HG02610 (cell line): ENCODE measurements at regions not wholly inside any gene's neighbourhood (a gene's known extent, or its start where the extent isn't known, plus 50 kb on each side); places are given as distances from the start of the nearest gene placed in this dataset.

ENCODE experiments used
- ATAC-seq: cut with Tn5 transposase; IDR thresholded peaks from one replicate; pipeline ENCODE4 v1.9.1; 2021; ENCODE audit warnings: mild to moderate bottlenecking, moderate library complexity; ENCODE audit not compliant: unreplicated experiment

DNA sequence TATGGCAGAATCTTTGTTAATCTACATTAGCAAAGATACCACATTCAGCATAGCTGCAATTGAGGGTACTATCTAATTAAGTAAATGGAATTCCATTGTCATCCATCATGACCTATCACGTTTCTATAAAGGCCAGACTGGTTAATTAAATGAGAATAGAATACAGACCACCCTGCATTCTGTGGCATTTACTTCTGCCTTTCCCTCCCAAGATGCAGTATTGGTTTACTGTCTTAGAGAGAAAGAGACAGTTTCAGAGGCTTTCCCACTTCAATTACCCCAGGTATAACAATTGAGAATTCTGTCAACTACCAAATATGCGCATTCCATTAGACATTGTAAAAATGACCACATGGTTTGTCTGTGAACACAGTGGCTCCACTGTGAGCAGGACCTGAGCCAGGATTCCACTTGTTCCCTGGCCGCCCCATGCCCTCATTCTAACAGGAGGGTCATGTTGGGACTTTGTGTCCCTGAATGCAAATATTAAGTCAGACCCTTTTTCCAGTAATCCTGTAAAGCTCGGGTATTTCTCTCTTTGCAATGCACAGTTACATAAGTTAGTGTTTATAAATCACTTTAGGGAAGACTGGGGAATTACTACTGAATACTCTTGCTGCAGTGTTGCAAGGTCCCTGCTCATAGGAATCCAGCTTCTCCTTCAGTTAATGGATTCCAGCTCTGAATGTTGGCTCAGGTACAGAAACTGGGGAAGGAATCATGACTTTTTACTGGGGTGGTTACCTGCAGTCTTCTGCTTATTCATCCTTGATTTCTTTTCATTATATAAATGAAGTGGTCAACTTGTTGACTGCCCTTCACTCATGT lies 261.0 kb downstream of the PDGFC start:
- no peak for ATAC-seq

DNA sequence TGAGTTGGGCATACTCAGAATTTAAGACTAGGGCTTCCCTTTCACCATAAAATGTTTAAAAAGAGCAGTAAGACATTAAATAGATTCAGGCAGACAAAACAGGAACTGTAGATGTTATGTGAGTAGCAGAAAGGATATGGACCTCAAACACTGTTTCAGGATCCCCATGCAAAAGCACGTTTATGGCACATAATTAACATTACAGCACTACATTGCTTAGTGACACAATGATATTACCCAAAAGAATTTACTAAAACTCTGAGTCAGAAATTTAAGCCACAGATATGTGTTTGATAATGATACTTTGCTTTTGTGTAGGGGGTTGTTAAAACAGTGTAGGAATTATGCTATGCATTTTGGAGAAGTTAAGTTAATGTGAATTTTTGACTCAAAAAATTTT lies 266.3 kb downstream of the PDGFC start:
- no peak for ATAC-seq

DNA sequence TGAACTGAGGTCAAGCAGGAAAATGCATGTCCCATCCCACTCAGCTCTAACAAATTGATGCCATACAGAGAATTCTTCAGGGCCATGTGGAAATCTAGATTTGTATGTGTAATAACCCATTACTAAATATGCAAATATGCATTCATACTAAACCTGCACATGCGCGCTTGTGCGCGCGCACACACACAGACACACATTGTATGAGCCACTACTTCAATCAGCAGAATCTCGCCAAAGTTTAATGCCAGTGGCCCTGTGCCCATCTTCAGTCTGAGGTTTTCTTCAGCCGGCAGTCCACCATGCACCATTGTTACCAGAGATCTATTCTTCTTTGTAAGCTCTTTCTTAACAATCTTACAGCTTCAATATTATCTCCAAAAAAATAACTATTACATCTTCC lies 276.4 kb downstream of the PDGFC start:
- ATAC-seq = no peak

DNA sequence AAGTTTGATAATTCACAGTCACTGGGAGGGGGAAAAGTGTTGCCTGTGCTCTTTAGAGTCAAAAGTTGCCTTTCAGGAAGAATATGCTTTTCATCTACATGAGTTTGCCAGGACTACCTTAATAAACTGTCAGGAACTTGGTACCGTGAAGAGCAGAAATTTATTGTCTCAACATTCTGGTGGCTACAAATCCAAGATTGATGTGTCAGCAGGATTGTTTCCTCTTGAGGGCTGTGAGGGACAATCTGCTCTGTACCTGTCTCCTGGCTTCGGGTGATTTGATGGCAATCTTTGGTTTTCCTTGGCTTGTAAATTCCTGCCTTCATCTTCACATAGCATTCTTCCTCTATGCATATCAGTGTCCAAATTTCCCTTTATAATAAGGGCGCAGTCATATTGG lies 277.2 kb downstream of the PDGFC start:
- ATAC-seq = no peak

DNA sequence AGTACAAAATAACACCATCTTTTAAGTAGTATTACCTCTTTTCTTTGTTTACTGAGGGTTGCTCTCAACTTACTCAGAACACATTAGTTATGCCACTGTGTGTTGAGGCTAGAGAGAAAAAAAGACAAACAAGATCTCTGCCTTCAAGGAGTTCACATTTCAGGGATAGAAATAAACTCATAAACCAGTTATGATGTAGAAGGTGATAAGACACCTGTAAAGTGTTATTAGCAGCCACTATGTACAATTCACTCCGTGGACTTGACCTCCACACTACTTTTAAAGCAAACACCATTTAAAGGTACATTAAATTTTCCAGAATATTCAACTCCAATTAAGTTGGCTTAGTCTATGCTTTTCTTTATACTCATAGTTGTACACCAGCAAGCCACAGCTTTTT lies 278.0 kb downstream of the PDGFC start:
- ATAC-seq = no peak

DNA sequence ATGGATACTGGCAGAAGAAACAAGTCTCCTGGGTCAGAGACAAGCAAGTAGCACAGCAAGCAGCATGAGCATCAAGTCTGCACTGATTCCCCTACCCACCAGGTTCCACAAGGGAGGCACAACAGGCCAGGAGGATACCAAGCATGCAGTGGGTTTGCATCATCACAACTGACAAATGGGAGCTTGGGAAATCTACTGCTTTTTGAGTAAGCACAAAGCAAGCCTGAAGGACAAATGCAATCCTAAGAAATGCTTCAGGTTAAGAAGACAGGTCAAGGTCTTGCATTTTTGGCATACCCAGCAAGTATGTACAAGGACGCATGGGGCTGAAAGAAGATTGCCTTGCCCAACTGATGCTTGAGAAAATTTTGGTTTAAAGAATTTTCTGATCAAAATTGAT lies 279.6 kb downstream of the PDGFC start:
- ATAC-seq = no peak

DNA sequence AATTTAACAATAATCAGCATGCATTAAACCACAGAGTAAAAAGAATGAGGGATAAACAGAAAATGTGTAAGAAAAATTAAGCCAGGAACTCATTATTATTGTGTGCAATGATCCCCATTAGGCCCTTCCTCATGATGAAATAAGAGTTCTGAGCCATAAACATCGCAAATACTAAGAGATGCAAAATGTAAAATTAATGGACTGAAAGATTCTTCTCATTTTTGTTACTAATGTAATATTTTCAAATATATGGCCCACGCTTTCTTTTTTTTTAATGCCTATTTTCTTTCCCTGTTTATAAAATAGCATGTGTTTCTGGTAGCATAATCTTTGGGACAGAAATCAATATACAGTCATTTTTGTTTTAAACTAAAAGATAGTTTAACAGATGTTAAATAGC lies 281.0 kb downstream of the PDGFC start:
- no peak for ATAC-seq

DNA sequence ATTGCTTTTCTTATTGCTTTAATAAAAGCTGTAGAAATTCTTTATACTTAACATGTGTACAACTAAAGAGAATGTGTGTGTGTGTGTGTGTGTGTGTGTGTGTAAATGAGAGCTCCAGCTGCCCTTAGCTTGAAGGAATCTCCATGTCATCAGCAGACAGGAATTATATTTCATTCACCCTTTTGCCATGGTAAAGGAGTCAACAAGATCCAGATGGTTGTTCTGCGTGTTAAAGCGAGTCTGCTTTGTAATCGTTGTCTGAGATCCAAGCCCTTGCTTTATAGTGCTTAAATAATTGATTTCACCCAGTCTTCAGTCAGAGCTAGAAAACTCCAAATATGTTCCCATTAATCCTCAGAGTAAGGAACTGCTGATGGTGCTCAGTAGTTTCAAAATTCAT lies 285.5 kb downstream of the PDGFC start:
- no peak for ATAC-seq

DNA sequence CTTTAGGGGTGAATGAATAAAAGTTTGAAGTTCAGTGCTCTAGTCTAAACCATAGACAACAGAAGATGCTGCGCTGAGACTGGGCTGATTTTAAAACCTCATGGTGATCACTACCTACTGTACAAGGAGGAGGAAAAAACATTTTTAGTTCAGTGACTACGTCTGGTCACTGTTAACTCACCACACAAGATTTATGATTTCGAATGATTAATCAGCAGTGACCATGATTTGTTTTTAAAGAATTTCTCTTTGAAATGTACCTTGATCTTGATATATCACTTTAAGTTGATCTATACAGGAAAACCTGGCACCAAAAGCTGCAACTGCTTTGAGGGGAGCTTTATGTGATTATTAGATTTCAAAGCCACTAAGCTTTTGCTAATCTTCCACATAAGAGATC lies 286.3 kb downstream of the PDGFC start:
- no peak for ATAC-seq

DNA sequence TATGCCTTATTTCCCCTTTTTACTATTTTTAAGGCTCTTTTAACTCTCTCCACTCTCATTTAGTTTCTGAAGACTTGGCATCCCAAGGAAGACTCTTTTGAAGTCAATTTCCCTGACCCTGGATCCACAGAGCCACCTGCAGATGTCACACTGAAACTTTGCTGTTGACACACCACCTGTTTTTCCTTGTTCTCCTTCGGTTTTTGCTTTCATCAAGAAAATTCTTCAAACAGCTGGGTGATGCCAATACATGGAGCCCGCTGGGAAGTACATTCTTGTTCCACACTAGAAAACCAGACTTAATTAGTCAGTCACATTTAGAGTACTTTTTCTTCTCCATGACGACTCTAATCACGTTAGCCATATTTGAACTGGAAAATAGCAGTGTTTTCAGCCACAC lies 293.9 kb downstream of the PDGFC start:
- no peak for ATAC-seq

DNA sequence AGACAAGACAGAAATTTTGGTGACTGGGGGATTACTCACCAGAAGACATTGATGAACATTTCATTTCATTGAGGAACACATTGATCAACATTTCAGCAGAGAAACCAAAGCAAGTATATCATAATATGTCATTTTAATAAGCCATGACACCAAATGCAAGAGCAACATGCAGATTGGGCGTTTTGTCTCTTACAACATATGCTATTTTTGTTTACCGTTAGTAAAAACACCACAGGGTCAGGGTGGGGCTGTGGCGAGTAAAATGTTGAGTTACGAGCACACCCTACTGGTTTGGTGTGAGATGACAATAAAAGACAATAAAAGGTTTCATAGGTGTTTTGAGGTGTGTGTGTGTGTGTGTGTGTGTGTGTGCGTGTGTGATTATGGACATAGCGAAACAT lies 294.5 kb downstream of the PDGFC start:
- ATAC-seq = peak; percentile 80

DNA sequence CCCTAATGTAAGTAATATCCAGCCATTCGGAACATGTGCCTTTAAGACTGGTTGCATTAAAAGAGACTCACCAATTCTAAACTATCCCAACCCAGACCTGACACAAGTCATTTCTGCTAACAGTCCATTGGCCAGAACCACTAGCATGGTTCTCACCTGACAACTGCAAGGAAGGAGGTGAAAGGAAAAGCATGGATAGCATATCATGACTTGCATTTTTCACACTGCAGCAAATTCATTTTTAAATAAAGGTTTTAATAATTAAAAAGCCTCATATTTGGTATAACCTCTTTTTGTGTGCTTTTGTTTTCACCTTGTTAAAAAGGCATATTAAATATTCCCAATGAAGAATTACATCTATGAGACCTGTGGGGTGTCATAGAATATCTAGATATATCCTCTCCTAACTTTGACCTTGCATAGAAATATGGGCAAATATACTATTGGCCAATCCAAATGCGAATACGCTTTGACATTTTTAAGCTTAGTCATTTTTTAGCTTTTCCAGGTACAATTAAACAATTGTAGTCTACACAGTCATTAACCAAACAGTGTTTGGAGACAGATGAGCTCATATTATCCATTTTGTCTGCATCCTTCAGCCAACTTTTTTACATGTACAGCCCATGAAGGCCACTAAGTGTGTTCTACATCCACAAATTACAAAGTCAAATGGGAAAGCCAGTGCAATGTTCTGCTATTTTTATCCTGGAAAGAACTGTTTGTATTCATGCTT lies 295.3 kb downstream of the PDGFC start:
- no peak for ATAC-seq

DNA sequence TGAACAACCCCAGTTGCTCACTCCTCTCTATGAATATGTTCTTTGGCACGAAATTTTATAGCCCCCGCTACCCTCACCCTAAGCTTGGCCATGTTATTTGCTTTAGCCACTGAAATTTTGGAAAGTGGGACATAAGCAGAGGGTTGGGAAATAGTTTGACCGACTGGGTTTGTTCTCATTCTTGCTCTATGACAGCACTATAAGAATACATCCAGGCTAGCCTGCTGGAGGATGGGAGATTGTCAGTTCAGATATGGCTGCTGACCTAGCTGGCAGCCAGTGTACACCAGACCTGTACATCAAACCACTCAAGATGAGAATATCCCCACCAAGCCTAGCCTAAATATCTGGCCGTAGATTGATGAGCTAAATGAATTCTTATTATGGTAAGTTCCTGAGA lies 298.1 kb downstream of the PDGFC start:
- ATAC-seq = no peak

DNA sequence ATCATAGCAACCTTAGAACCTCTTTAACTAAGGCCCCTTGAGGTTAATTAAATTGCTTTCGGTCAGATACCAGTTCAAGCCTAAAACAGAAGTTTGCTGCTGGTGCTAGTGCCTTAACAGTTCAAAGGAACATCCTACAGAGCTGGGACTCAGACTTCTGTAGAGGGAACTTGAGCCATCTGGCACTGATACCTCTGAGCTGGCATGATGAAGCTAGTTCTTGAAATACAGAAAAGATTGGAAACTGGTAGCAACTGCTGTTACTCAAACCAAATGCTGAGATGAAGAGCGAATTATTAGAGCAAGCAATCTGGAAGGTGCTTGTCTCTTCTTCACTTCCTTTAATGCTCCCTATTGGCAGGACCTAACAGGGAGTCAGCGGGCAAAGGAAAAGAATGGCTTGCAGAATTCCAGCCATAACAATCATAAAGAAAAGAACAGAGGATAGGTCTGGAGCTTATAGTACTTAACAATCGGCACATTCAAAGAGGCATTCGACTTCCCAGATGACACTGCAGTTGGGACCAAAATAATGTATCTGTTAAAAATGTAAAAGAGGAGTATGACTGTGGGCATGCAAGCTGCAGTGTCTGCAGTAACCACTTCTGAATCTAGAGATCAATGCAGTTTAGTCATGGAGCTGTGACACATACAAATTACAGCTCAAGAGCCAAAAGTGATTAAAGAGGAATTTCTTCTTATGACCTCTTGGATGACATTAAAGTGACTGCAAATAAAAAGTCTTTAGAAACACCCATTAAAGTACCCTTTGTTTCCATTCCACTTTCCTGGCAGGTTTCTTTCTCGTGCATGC lies 298.9 kb downstream of the PDGFC start:
- no peak for ATAC-seq

DNA sequence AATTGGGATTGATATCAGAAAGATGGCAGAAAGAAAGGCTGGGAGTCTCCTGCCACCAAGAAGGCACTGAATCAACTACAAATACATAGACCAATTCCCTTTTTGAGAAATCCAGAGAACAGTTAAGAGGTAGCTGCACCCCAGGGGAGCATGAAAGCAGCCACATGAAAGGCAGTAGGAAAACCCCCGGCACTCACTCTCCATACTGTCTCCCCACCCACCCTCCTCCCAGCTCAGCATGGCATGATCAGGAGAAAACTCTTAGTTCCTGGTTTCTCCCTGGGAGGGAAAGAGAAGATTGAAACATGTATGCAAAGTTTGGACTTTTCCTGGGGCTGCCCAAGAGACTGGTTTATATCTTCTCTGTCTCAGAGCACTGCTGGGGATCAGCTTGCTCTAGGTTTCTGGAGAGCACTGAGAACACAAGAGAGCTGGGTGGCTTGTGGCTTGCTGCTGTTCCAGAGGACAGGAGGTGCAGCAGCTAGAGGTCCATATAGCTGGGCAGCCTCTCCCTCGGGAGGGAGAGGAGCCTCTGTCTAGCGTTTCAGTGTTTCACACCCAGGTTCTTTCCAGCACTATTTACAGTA lies 305.7 kb downstream of the PDGFC start:
- peak; percentile 91 for ATAC-seq

DNA sequence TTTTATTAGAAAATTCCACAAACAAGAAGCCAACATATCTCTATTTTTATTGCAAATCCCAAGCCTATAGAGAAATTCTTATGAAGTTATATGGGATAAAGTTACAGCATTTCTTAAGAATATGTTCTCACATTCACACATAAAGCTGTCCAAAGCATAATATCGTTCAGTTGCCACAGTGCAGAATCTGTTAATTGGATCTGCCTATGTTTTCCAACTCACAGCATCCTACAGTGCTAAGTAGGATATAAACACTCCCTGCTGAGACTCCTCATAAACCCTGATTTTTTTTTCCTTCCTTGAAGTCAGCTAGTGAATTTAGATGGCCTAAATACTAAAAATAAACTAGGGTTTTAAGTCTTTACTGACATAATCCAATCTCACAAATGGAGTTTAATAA lies 307.9 kb downstream of the PDGFC start:
- no peak for ATAC-seq

DNA sequence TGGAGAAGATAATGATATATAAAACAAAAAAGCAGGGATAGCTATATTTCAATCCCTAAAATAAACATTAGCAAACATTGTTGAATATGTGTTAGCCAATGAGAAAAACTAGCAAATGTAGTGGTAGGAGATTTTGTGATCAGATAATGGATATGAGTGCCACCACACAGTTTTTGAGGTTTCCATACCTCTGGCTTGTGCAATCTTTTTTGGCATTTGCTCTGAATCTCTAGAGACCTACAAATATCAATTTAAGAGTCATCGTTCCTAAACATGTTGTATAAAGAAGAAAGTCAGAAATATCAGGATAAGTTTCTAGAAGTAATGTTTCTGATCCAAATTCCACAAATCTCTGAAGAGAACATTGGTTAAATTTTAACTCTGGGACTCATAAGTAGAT lies 308.7 kb downstream of the PDGFC start:
- no peak for ATAC-seq

DNA sequence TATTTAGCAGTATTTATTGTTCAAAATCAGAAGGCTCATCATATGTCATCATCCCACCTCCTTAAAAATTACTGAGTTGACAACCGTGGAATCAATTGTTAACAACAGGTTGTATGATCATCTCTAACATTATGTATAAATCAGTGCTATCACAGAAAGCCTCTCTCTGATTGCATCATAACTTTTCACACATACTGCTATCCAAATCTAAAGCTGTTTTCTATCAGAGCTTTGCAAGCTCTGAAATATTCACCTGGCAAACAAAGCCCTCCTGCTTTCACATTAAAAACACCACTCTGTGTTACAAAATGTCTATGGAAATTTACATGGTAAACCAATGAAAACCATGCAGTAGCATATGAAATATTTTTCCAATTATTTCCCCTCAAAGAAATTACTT lies 310.0 kb downstream of the PDGFC start:
- no peak for ATAC-seq

DNA sequence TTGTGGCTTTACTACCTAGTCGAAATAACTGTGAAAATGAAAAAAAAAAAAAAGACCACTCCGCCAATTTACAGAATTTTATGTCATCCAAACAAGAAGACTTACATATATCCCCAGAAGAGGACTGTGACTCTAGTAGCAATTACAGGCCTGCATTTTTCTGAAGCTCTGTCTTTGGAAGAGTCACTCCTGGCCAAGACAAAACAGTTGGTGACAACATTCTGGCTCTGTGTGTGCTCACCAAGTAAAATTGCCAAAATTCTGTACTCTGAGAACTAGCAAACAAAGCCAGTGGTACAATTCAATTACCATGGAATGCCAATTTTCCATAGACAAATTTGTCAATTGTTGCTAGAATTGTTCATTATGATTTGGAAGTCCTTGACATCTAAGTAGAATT lies 311.1 kb downstream of the PDGFC start:
- ATAC-seq = no peak

DNA sequence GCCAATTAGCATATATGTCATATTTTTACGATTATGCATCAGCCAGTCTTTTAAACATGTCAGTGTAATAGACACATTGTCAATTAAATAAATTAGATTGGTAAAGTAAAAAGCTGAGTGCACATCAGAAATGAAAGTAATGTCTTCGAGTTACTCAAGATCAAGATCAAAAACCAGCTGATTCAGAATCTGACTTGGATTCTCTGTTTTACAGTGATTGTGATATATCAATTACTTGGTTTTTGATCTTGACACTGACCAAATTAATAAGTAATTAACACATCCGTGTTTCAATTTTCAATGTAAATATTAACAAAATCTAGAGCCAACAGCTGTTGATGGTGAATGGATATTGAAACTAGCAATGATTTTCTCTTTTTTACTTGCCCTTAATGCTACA lies 311.6 kb downstream of the PDGFC start:
- no peak for ATAC-seq

DNA sequence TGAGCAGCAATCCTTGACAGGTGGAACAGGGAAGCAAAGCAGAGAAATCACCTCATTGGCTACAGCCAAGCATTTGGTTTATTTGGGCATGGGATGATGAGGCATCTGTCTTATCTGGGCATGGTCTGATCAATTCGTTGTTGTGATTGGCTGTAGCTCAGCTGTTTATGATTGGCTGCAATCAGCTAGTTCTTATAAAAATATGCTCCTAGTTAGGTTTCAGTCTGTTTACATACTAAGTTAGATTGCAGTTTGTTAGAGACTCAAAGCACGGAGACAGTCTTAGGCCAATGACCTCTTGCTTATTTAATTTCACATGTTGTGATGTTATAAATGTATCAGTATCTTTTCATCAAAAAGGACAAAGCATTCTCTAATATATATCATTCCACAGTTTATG lies 312.0 kb downstream of the PDGFC start:
- ATAC-seq = no peak
